ENCODE measurements at regions not wholly inside any gene's neighbourhood (a gene's known extent, or its start where the extent isn't known, plus 50 kb on each side); places are given as distances from the start of the nearest gene placed in this dataset.

DNA sequence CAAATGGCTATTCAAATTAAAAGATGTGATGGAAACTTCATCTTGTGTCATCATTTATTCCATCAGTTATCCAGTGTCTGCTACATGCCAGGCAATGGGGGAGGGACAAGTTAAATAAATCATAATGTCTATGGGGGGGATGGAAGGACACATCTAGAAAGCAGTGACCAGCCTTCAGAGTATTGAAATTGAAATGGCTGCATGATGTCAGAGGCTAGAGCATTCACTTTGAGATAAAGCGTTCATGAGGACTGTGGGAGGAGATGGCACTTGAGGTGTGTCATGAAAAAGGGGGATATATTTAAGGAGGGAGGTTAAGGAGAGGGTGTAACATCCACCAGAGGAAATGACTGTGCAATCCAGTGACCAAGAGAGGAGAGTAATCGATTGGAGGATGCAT is 50.6 kb downstream of the SLIT2 start:
- Histone ChIP-seq H3K9me3 (ENCODE audit: control insufficient read depth, low read length) (no peaks in the 10 kb centered on the region), H3K36me3 (ENCODE audit: control insufficient read depth, insufficient read depth, low read length) (no peaks in the 10 kb centered on the region), H3K27me3 (ENCODE audit: control insufficient read depth, insufficient read depth, low read length) (no peaks in the 10 kb centered on the region), H3K4me3 (ENCODE audit: low read length) (no peak overlapping the region), H3K9ac (ENCODE audit: low read length) (no peak overlapping the region), H3K4me1 (ENCODE audit: control insufficient read depth, insufficient read depth, low read length) (no peaks in the 10 kb centered on the region)

DNA sequence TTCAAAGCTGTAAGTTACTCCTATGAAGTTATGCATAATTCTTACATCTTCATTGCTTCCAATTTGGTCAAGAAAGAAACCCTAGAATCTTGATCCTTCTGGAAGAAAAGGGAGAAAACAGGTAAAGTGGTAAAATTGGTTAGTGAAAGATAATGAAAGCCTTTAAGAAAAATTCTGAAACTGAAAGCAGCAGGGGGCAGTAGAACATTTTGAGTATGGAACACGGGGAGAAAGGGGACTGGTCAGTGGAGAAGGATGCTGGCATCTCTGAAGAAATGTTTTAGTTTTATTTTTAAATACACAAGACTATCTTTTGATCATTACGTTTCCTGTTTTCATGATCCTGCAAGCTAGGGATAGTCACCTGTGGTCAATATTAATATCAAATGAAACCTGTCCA is 54.3 kb downstream of the SLIT2 start:
- no peak overlapping the region for H3K4me3 ChIP-seq (ENCODE audit: low read length)
- H3K27me3 ChIP-seq (ENCODE audit: control insufficient read depth, insufficient read depth, low read length), result no peaks in the 10 kb centered on the region
- H3K4me1 ChIP-seq (ENCODE audit: control insufficient read depth, insufficient read depth, low read length), result no peaks in the 10 kb centered on the region
- H3K9me3 ChIP-seq (ENCODE audit: control insufficient read depth, low read length), result no peaks in the 10 kb centered on the region
- H3K9ac ChIP-seq (ENCODE audit: low read length), result no peak overlapping the region
- H3K36me3 ChIP-seq (ENCODE audit: control insufficient read depth, insufficient read depth, low read length), result no peaks in the 10 kb centered on the region

DNA sequence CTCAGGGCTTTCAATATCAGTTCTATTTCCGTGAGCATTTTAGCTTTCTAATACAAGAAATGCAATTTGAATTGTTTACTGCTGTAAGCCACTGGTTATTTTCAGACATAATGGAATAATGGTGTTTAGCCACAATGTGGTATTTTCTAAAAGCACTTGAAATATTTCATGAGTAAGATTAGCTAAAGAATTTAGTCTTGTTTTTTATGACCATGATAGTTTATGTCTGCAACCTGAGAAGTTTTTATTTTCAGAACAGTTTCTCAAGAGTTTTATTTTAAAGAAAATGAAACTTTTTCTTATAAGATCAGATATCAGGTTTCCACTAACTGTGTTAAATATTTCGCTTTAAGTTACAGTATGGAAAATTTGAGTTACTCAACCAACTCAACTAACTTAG is 60.2 kb downstream of the SLIT2 start:
- H3K27me3 ChIP-seq (ENCODE audit: control insufficient read depth, insufficient read depth, low read length), result no peaks in the 10 kb centered on the region
- H3K9ac ChIP-seq (ENCODE audit: low read length), result no peak overlapping the region
- H3K9me3 ChIP-seq (ENCODE audit: control insufficient read depth, low read length), result no peaks in the 10 kb centered on the region
- no peak overlapping the region for H3K4me3 ChIP-seq (ENCODE audit: low read length)
- H3K4me1 ChIP-seq (ENCODE audit: control insufficient read depth, insufficient read depth, low read length), result no peaks in the 10 kb centered on the region
- no peaks in the 10 kb centered on the region for H3K36me3 ChIP-seq (ENCODE audit: control insufficient read depth, insufficient read depth, low read length)

DNA sequence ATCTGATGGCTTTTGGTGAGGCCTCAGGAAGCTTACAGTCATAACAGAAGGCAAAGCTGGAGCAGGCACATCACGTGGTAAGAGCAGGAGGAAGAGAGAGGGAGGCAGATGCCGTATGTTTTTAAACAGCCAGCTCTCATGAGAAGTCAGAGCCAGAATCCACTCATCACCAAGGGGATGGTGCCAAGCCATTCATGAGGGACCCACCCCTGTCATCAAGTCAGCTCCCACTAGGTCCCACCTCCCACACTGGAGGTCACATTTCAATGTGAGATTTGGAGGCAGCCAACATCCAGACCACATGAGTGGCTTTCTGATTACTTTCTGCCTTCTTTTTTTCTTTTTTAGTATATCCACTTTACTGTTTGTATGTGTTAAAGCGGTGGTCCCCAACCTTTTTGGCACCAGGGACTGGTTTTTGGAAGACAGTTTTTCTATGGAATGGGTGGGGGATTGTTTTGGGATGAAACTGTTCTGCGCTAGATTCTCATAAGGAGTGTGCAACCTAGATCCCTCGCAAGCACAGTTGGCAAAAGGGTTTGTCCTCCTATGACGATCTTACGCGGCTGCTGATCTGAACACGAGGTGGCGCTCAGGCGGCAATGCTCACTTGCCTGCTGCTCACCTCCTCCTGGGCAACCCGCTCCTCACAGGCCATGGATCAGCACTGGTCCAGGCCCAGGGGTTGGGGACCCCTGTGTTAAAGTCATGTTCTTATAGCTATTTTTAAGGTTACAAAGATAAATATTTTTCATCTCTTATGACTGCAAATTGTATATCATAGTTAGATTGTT is 61.7 kb downstream of the SLIT2 start:
- Histone ChIP-seq H3K27me3 (ENCODE audit: control insufficient read depth, insufficient read depth, low read length) (no peaks in the 10 kb centered on the region), H3K4me1 (ENCODE audit: control insufficient read depth, insufficient read depth, low read length) (no peaks in the 10 kb centered on the region), H3K9me3 (ENCODE audit: control insufficient read depth, low read length) (no peaks in the 10 kb centered on the region), H3K9ac (ENCODE audit: low read length) (no peak overlapping the region), H3K36me3 (ENCODE audit: control insufficient read depth, insufficient read depth, low read length) (no peaks in the 10 kb centered on the region), H3K4me3 (ENCODE audit: low read length) (no peak overlapping the region)

DNA sequence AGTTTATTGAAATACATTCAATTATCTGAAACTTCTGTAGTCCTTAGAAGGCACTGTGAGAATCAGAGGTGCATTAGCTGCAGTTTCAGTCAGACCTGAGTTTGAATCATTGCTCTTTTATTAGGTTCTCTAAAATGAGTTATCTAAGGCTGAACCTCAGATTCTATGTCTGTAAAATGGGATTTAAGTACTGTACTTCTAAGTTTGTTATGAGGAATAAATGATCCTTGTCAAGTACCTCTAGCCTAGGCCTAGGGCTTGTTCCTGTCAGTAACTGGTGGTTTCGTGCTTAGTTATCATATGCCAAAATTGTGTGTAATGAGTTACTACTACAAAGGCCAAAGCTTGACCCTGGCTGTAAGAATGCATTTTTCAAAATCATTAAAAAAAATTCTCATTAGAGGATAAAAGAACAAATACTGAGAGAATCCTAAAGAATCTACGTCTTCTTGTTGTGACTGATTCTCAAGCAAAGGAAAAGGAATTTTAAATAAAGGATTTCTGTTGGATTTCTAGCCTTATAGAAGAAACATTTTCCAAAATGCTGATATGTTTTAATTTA is 65.8 kb downstream of the SLIT2 start:
- no peaks in the 10 kb centered on the region for H3K4me1 ChIP-seq (ENCODE audit: control insufficient read depth, insufficient read depth, low read length)
- no peak overlapping the region for H3K4me3 ChIP-seq (ENCODE audit: low read length)
- no peaks in the 10 kb centered on the region for H3K9me3 ChIP-seq (ENCODE audit: control insufficient read depth, low read length)
- H3K9ac ChIP-seq (ENCODE audit: low read length), result no peak overlapping the region
- H3K36me3 ChIP-seq (ENCODE audit: control insufficient read depth, insufficient read depth, low read length), result no peaks in the 10 kb centered on the region
- H3K27me3 ChIP-seq (ENCODE audit: control insufficient read depth, insufficient read depth, low read length), result no peaks in the 10 kb centered on the region

DNA sequence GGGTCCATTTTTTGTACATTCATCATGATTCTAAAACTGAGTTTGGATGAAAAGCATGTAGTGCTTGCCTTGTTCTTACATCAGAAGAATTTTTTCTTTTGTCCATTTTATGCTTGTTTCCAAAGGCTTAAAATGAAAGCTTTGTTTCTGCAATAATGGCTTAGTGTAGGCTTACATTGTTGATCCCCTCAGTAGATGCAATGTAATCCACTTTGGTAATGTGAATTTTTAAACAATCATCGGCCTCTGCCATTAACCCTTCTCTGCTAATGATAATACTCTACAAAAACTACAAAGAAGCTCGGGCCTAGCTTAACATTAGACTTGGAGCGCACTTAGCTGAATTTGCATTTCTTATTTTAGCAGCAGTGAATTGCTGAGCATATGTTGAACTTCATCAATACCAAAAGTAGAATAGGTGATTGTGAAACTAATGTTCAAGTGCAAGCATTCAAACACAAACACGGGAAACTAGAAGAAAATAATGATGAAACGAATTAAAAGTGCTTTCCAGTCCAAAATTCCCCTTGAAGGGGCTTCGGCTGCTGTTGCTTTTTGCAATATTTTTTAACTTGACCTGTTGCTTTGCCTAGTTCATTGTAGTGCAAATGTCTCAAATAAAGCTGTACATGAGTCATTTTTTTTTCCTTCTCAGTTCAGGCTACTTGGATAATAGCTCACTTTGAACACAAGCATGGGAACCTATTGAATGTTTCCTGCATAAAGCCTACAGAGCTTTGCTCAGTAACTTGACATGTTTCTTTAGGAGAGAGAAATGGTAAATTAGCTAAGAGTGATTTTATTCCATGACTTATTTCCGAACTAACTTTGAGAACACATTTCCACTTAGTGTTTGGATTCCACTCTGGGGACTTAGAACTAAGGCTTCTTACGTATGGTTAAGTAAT is 66.5 kb downstream of the SLIT2 start:
- Histone ChIP-seq H3K27me3 (ENCODE audit: control insufficient read depth, insufficient read depth, low read length) (no peaks in the 10 kb centered on the region), H3K4me3 (ENCODE audit: low read length) (no peak overlapping the region), H3K36me3 (ENCODE audit: control insufficient read depth, insufficient read depth, low read length) (no peaks in the 10 kb centered on the region), H3K4me1 (ENCODE audit: control insufficient read depth, insufficient read depth, low read length) (no peaks in the 10 kb centered on the region), H3K9ac (ENCODE audit: low read length) (no peak overlapping the region), H3K9me3 (ENCODE audit: control insufficient read depth, low read length) (no peaks in the 10 kb centered on the region)

DNA sequence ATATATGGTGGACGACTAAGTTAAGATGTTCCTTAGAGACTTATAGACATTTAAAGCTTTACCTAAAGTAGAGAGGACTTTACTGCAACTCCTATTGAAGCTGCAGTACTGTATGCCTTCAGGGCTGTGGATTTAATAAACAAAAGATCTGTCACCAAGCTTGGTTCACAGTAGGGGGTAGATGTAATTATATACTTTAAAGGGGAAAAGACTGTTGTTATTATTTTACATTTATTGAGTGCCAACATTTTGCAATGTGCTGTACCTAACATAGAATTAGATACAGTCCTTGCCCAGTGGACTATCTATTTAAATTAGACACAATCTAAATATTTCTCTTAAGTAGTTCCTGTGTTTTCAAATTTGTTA is 67.2 kb downstream of the SLIT2 start:
- Histone ChIP-seq H3K4me3 (ENCODE audit: low read length) (no peak overlapping the region), H3K9ac (ENCODE audit: low read length) (no peak overlapping the region), H3K9me3 (ENCODE audit: control insufficient read depth, low read length) (no peaks in the 10 kb centered on the region), H3K36me3 (ENCODE audit: control insufficient read depth, insufficient read depth, low read length) (no peaks in the 10 kb centered on the region), H3K4me1 (ENCODE audit: control insufficient read depth, insufficient read depth, low read length) (no peaks in the 10 kb centered on the region), H3K27me3 (ENCODE audit: control insufficient read depth, insufficient read depth, low read length) (no peaks in the 10 kb centered on the region)

DNA sequence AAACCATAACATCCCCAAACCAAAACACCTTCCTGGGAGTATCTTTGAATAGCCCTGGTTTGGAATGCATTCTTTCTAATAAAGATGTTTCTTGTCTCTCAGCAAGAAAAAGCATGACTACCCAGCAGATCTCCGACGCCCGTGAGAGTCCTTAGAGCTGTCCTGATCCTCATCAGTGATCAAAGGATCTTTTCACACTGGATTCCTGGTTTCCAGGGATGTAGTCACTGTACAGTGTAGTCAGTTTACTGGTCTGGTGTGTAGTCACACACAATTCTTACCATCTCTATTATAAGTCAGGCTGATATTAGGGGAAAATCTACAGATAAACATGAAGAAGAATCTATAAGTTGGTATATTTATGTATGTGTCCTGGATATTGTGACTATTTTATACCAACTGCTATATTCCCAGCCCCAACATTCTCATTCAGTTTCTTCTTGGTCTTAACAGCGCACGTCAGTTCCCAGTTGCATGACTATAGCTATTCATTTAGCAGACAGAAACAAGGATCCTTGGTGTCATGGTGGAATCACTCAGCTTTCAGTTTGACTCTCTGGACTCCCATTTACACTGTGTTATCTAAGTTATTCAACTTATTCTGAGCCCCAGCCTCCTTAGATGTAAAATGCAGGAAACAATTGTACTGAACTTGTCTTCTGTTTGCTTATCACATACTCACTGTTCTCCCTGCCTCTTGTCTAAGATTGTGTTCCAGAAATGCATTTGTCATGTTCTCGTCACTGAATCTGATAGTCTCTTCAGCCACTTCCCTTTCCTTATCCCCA is 68.3 kb downstream of the SLIT2 start:
- H3K27me3 ChIP-seq (ENCODE audit: control insufficient read depth, insufficient read depth, low read length), result no peaks in the 10 kb centered on the region
- no peak overlapping the region for H3K9ac ChIP-seq (ENCODE audit: low read length)
- no peak overlapping the region for H3K4me3 ChIP-seq (ENCODE audit: low read length)
- no peaks in the 10 kb centered on the region for H3K36me3 ChIP-seq (ENCODE audit: control insufficient read depth, insufficient read depth, low read length)
- H3K4me1 ChIP-seq (ENCODE audit: control insufficient read depth, insufficient read depth, low read length), result no peaks in the 10 kb centered on the region
- H3K9me3 ChIP-seq (ENCODE audit: control insufficient read depth, low read length), result no peaks in the 10 kb centered on the region

DNA sequence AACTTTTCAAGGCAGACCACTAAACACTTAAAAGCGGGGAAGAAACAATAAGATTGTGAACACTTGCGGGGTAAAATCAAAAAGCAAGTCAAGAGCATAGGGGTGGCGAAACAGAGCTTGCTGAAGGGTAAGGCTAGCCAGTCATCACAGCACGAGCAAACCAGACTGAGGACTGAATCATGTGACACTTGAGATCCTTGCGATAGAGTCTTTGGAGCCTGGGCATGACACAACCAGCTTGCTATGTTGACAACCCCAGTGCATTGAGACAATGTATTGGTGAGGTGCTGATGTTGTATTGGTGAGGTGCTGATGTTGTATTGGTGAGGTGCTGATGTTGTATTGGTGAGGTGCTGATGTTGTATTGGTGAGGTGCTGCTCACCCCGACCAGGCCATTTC is 72.3 kb downstream of the SLIT2 start:
- Histone ChIP-seq H3K4me3 (ENCODE audit: low read length) (no peak overlapping the region), H3K9ac (ENCODE audit: low read length) (no peak overlapping the region), H3K36me3 (ENCODE audit: control insufficient read depth, insufficient read depth, low read length) (no peaks in the 10 kb centered on the region), H3K4me1 (ENCODE audit: control insufficient read depth, insufficient read depth, low read length) (no peaks in the 10 kb centered on the region), H3K9me3 (ENCODE audit: control insufficient read depth, low read length) (no peaks in the 10 kb centered on the region), H3K27me3 (ENCODE audit: control insufficient read depth, insufficient read depth, low read length) (no peaks in the 10 kb centered on the region)

DNA sequence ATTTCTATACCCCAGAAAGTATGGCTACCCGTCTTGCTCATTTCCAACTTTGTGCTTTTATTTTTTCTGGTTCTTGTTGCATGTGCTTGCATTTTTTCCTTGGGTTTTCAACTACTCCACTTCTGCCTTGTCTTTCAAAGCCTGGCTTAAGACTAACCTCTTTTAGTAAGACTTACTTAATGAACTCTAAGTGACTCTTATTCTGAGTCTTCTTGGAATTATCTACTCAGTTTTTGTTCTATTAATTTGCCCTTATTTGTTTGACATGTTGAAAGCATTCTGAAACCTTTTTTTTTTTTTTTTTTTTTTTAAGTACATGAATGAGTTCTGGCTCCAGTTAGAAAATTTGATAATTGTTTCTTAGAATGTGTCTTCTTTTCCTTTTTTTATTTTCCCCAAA is 74.8 kb downstream of the SLIT2 start:
- Histone ChIP-seq H3K36me3 (ENCODE audit: control insufficient read depth, insufficient read depth, low read length) (no peaks in the 10 kb centered on the region), H3K4me1 (ENCODE audit: control insufficient read depth, insufficient read depth, low read length) (no peaks in the 10 kb centered on the region), H3K27me3 (ENCODE audit: control insufficient read depth, insufficient read depth, low read length) (no peaks in the 10 kb centered on the region), H3K9me3 (ENCODE audit: control insufficient read depth, low read length) (no peaks in the 10 kb centered on the region), H3K9ac (ENCODE audit: low read length) (no peak overlapping the region), H3K4me3 (ENCODE audit: low read length) (no peak overlapping the region)

DNA sequence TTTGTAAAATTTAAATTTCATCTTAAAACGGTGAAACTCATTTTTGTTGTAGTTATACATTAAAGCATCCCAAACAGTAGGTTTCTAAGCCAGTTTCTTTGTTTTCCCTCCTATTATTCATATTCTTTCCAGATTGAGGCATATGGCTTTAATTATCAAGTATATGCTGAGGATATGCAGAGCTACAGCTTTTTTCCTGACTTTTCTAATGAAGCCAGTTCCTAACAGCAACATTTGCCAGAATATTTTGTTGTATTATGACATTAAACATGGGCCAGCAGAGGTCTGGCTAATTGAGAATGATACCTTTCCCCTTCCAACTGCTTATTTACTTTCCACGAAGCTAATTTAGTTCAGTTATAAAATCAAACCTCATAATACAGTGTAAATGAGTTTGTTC is 75.3 kb downstream of the SLIT2 start:
- Histone ChIP-seq H3K36me3 (ENCODE audit: control insufficient read depth, insufficient read depth, low read length) (no peaks in the 10 kb centered on the region), H3K4me1 (ENCODE audit: control insufficient read depth, insufficient read depth, low read length) (no peaks in the 10 kb centered on the region), H3K4me3 (ENCODE audit: low read length) (no peak overlapping the region), H3K9ac (ENCODE audit: low read length) (no peak overlapping the region), H3K27me3 (ENCODE audit: control insufficient read depth, insufficient read depth, low read length) (no peaks in the 10 kb centered on the region), H3K9me3 (ENCODE audit: control insufficient read depth, low read length) (no peaks in the 10 kb centered on the region)

All from mucosa of stomach (tissue), 1 donor.